ENCODE measurements at regions not wholly inside any gene's neighbourhood (a gene's known extent, or its start where the extent isn't known, plus 50 kb on each side); places are given as distances from the start of the nearest gene placed in this dataset.

DNA sequence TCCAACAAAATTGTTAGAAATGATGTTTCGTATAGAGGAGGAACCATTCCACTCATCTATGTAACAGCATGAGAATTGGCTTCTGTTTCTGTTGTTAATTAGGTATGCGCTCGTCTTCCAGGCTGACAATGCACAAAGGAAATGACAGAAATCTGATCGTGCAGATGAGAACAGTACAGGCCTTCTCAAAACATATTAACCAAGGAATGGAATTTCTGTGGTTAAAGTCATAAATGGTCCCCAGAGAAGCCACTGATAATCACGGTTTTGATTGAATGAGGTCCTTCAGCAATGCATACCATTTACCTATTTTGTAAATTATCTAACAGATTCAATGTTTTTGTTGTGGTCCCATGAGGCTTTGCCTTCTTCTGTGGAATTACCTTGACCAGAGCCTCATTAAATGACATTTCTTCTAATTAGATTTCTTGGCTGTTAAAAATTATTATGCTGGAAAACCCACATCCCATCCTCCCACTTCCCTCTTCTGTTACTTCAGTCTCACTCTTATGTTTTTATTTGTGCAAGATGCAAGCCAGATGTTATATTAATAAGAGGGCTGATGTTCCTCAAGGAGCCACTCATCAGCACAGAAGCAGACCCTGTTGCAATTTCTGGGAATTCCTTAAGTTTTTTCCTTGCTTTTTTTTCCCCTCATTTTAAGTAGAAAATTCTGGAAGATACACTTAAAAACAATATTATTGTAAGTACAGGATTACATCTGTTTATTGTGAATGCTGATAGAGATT is 395.8 kb downstream of the PID1 start:
- Histone ChIP-seq H3K9ac (ENCODE audit: insufficient read depth, low read length) (no peak overlapping the region), H3K27ac (ENCODE audit: insufficient read depth, low read length) (no peak overlapping the region), H3K4me1 (ENCODE audit: control insufficient read depth, extremely low read depth, insufficient read depth, low read length) (no peaks in the 10 kb centered on the region), H3K36me3 (ENCODE audit: control insufficient read depth, insufficient read depth, low read length) (no peaks in the 10 kb centered on the region), H2AFZ (ENCODE audit: low read length) (no peak overlapping the region), H3K79me2 (ENCODE audit: control insufficient read depth, insufficient read depth, low read length) (no peaks in the 10 kb centered on the region), H3K27me3 (ENCODE audit: control insufficient read depth, insufficient read depth, low read length) (no peaks in the 10 kb centered on the region), H3K4me3 (replicated peaks in 1 of 4; ENCODE audit: control extremely low read depth in 1 of 4, insufficient read depth in 1 of 4, low read depth in 3 of 4, low read length in 4 of 4) (no peak overlapping the region), H3K9me3 (ENCODE audit: control insufficient read depth, insufficient read depth, low read depth, low read length) (no peaks in the 10 kb centered on the region), H4K20me1 (ENCODE audit: control insufficient read depth, extremely low read depth, insufficient read depth, low read length) (no peaks in the 10 kb centered on the region), H3K4me2 (ENCODE audit: extremely low read depth, insufficient read depth, low read length) (no peak overlapping the region)
- DNase-seq (ENCODE audit: low read depth in 2 of 2): peak in 1 of 2 donors; percentile 27
- TF ChIP-seq, protein P1, sequence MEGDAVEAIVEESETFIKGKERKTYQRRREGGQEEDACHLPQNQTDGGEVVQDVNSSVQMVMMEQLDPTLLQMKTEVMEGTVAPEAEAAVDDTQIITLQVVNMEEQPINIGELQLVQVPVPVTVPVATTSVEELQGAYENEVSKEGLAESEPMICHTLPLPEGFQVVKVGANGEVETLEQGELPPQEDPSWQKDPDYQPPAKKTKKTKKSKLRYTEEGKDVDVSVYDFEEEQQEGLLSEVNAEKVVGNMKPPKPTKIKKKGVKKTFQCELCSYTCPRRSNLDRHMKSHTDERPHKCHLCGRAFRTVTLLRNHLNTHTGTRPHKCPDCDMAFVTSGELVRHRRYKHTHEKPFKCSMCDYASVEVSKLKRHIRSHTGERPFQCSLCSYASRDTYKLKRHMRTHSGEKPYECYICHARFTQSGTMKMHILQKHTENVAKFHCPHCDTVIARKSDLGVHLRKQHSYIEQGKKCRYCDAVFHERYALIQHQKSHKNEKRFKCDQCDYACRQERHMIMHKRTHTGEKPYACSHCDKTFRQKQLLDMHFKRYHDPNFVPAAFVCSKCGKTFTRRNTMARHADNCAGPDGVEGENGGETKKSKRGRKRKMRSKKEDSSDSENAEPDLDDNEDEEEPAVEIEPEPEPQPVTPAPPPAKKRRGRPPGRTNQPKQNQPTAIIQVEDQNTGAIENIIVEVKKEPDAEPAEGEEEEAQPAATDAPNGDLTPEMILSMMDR (conservative IDR thresholded peaks at IDR 0.05 in 1 of 2, IDR thresholded peaks at IDR 0.05 in 1 of 2; ENCODE audit: low read depth in 1 of 2, low read length in 2 of 2): no peak
- TF ChIP-seq EZH2 (IDR thresholded peaks at IDR 0.05; ENCODE audit: low read length, missing control alignments): no peak

DNA sequence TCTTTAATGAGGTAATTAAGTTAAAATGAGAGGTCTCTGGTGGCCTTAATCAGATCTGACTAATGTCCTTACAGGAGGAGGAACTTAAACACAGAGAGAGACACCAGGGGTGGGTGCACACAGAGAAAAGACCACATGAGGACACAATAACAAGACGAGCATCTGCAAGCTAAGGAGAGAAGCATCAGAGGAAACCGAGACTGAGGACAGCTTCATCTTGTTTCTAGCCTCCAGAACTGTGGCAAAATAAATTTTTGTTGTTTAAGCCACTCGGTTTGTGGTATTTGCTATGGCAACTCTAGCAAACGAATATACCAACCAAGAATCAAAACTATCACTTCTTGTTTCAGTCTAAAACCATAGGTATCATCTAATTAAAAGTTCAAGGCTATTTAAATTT is 400.1 kb downstream of the PID1 start:
- no peak overlapping the region for H3K9ac ChIP-seq (ENCODE audit: insufficient read depth, low read length)
- TF ChIP-seq, protein P1 (conservative IDR thresholded peaks at IDR 0.05 in 1 of 2, IDR thresholded peaks at IDR 0.05 in 1 of 2; ENCODE audit: low read depth in 1 of 2, low read length in 2 of 2): no peak
- TF ChIP-seq EZH2 (IDR thresholded peaks at IDR 0.05; ENCODE audit: low read length, missing control alignments): no peak
- no peaks in the 10 kb centered on the region for H3K27me3 ChIP-seq (ENCODE audit: control insufficient read depth, insufficient read depth, low read length)
- no peak overlapping the region for H2AFZ ChIP-seq (ENCODE audit: low read length)
- no peak overlapping the region for H3K27ac ChIP-seq (ENCODE audit: insufficient read depth, low read length)
- no peaks in the 10 kb centered on the region for H3K9me3 ChIP-seq (ENCODE audit: control insufficient read depth, insufficient read depth, low read depth, low read length)
- H3K79me2 ChIP-seq (ENCODE audit: control insufficient read depth, insufficient read depth, low read length): no peaks in the 10 kb centered on the region
- H3K4me3 ChIP-seq (replicated peaks in 1 of 4; ENCODE audit: control extremely low read depth in 1 of 4, insufficient read depth in 1 of 4, low read depth in 3 of 4, low read length in 4 of 4): no peak overlapping the region
- no peak overlapping the region for H3K4me2 ChIP-seq (ENCODE audit: extremely low read depth, insufficient read depth, low read length)
- no peaks in the 10 kb centered on the region for H4K20me1 ChIP-seq (ENCODE audit: control insufficient read depth, extremely low read depth, insufficient read depth, low read length)
- no peaks in the 10 kb centered on the region for H3K36me3 ChIP-seq (ENCODE audit: control insufficient read depth, insufficient read depth, low read length)
- H3K4me1 ChIP-seq (ENCODE audit: control insufficient read depth, extremely low read depth, insufficient read depth, low read length): no peaks in the 10 kb centered on the region
- DNase-seq (ENCODE audit: low read depth in 2 of 2): no peak

DNA sequence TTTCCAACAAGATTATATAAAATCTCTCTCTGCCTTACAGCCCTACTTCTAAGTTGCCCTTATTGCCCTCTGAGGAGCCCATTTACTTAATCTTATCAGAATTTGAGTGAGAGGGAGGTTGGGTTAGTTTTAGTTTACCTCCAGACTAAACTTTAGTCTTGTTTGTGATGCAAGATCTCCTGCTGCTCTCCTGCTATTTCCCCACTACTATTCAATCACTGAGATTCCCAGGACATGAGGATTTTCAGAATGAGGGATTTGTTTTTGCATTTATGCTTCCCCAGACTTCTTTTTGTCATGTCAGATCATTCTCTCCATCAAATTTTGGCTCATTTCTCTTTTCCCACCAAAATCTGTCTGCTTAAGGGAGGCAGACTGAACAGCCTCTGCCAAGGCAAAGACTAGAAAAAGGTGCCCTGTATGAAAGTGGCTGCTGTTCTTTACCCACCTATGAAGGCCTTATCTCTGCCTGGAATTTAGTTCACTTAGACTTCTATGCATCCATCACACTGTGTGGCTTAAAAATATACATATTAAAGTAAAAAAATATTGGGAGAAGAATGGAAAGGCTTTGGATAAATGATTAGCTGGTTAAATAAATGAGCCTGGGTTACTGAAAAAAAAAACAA is 401.3 kb downstream of the PID1 start:
- no peaks in the 10 kb centered on the region for H3K79me2 ChIP-seq (ENCODE audit: control insufficient read depth, insufficient read depth, low read length)
- TF ChIP-seq, protein P1 (conservative IDR thresholded peaks at IDR 0.05 in 1 of 2, IDR thresholded peaks at IDR 0.05 in 1 of 2; ENCODE audit: low read depth in 1 of 2, low read length in 2 of 2): no peak
- no peak for TF ChIP-seq EZH2 (IDR thresholded peaks at IDR 0.05; ENCODE audit: low read length, missing control alignments)
- no peaks in the 10 kb centered on the region for H4K20me1 ChIP-seq (ENCODE audit: control insufficient read depth, extremely low read depth, insufficient read depth, low read length)
- no peaks in the 10 kb centered on the region for H3K4me1 ChIP-seq (ENCODE audit: control insufficient read depth, extremely low read depth, insufficient read depth, low read length)
- no peaks in the 10 kb centered on the region for H3K27me3 ChIP-seq (ENCODE audit: control insufficient read depth, insufficient read depth, low read length)
- peak overlapping the region; percentile 54 for H2AFZ ChIP-seq (ENCODE audit: low read length)
- no peak overlapping the region for H3K4me3 ChIP-seq (replicated peaks in 1 of 4; ENCODE audit: control extremely low read depth in 1 of 4, insufficient read depth in 1 of 4, low read depth in 3 of 4, low read length in 4 of 4)
- DNase-seq (ENCODE audit: low read depth in 2 of 2): no peak
- no peak overlapping the region for H3K4me2 ChIP-seq (ENCODE audit: extremely low read depth, insufficient read depth, low read length)
- no peak overlapping the region for H3K27ac ChIP-seq (ENCODE audit: insufficient read depth, low read length)
- no peaks in the 10 kb centered on the region for H3K9me3 ChIP-seq (ENCODE audit: control insufficient read depth, insufficient read depth, low read depth, low read length)
- no peaks in the 10 kb centered on the region for H3K36me3 ChIP-seq (ENCODE audit: control insufficient read depth, insufficient read depth, low read length)
- peak overlapping the region; percentile 13 for H3K9ac ChIP-seq (ENCODE audit: insufficient read depth, low read length)
